Central memory CD4-positive, alpha-beta T cell (primary cell): ENCODE measurements at regions not wholly inside any gene's neighbourhood (a gene's known extent, or its start where the extent isn't known, plus 50 kb on each side); places are given as distances from the start of the nearest gene placed in this dataset.
"Not testable (repeated sequence)": the region's sequence is repeated elsewhere in the genome, so short reads cannot be mapped to it uniquely, and the experiment has no call there.

ENCODE experiments used
- DNase-seq: peaks from one replicate; pipeline ENCODE4 v3.0.0; 2022

DNA sequence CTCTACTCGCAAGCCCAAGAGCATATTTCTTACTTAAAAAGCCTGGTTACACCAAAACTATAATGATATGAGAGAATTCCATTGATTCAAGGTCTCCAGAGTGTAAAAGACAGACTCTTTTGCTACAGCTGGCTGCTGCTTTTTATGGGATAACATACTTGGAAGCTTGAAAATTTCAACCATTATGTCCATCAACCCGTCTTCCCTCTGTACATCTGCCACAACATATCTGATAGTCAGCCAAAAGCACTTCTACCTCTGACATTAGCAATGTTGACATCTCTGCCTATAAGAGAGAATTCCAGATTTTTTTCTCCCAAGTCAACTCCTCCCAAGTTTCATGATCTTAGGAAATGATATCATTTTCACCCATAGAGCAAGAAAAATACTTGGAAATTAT is 54.4 kb upstream of the IQCM start:
- no peak for DNase-seq

DNA sequence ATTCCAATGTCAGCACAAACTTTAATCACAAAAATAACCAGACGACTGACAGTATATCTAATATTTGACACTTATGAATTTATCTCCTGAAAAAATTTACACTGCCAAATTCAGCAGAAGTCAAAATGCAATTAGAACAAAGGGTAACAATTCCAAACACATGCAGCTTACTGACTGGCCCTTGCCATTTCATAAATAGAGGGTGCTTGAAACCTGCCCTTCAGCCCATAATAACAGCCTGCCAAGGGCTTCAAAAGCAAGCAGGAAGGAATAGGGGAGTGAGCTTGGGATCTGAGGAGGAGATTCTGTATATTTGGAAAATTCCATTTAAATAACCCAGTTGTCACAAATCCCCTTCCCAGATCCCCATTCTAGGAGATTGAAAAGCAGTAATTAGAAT is 66.1 kb upstream of the IQCM start:
- DNase-seq: no peak

DNA sequence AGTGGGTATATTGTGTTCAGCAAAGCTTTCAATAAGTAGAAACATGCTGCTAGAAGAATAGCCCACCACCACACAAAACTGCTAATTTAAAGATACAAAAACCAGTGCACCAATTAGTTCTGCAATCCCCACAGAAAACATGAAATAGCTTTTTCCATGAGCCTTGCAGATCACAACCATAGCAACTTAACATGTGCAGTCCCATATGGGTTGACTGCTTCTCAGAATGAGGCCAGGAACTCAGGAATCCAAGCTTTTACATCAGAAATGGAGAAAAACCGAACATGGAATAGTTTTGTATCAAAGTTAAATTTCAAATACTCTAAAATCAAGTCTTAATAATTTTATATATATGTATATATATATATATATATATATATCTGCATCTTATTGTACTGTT is 66.6 kb upstream of the IQCM start:
- no peak for DNase-seq

DNA sequence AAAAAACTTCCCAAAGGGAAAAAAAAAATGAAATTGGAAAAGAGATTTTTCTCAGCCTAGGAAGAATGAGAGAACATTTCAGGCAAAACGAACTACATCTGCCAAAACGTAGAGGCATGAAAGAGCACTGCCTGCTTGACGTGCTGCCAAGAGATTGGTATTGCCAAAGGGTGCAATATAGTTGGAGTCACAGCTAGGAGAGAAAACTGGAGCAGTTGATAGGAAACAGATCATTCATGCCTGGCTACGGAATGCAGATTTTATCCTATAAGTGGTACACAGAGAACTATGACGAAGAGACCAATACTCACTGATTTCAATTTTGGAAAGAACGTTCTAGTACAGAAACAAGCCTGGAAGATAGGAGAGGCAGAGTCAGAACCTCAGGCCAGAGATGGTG is 68.4 kb upstream of the IQCM start:
- DNase-seq: no peak

DNA sequence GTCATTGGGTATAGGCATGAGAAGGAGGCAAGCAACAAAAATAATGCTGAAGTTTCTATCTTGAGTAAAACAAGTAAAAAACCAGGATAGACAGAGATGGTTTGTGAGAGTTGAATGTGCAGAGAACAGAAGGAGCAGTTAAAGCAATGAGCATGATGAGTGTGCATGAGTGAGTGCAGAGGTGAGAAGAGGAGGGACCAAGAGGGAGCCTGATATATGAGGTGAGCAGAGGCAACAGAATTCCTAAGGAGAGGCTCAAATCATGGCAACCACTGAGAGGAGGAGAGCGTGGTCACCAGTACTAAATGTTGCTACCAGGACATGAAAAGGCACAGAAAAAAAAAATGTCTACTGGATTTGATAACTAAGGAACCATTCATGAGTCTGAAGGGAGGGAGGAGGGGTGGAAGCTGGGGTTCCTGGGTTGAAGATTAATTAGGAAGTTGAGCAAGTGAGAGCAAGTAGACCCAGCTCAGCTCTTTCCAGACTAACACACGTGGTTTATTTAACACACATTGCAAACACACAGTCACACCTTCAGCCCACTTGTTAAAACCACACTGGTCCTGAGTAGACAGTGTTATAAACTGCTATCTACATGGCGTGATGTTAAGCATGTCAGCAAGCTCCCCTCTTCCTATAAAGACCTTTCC is 69.0 kb upstream of the IQCM start:
- DNase-seq: no peak

DNA sequence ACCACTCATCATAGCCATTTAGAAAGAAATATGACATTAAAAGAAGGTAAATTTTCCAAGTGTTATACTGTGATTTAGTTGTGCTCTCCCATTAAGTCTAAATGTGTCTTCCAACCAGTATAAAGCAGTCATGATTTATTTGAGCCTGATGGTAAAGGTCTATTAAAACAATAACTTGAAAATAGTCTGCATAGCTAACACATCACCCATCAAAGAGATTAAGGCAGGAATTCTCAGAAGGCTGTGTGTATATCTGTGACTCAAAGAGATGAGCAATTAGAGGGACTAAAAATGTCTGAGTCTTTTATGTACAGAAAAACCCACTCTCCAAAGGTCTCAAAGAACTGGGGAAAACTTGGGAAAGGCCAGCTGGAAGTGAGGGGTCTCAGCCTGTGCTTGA is 70.3 kb upstream of the IQCM start:
- no peak for DNase-seq

DNA sequence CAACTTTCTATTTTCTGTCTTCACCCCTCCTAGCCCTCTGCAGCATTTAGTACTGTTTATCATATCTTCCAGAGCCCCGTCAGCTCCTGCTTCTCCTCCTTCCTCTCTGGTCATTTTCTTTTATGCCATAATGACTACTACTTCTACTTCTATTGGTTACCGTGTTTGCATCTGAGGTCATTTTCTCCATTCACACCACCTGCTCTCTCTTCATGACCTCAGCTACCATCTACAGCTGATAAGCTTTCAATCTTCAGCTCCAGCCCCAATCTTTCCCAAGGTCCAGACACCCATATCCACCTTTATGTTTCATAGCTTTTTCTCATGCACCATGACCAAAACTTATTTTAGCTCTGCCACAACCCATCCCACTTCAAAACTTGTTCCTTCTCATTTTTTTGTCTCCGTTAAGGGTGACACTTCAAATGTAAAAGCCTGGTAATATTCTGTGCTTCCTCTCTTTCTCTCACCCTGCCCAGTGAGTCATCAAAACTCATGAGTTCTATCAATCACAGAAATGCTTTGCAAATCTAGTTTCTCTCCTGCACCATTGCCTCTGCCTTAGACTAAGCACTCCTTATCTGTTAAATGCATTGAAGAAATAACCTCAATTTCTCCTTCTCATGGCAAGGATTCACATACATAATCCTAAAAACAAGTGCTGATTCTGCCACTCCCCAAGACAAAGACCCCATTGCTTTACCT is 71.3 kb upstream of the IQCM start:
- no peak for DNase-seq

DNA sequence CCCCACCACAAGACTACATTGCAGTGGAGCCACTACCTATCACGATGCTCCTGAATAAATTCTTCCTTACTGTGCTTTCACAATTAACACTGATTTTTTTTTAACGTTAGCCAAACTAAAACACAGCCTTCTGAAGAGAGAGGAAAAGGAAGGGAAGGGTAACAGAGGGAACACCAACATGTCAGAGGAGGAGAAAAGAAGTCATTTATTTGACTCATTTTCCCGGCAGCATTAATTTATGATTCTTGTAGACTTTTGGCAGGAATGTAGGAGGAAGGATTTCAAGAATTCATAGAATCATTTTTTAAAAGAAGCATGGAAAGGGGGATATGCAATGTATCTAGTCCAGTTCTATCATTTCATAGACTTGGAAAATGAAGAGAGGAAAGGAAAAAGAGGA is 74.3 kb upstream of the IQCM start:
- no peak for DNase-seq

DNA sequence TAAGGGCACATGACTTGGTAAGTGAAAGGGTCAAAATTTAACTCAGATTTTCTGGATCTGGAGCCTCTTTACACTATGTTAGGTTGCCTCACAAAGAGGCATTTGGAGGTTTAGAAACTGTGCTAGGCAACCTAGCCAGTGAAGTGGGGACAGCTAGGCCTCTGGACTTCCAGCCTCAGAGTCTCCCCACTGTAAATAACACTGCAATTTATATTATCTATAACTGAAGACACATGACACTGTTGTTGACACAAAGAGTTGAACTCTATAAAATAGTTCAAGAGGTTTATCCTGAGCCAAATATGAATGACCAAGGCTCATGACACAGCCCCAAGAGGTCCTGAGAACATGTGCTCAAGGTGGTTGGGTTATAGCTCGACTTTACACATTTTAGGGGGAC is 74.9 kb upstream of the IQCM start:
- no peak for DNase-seq

DNA sequence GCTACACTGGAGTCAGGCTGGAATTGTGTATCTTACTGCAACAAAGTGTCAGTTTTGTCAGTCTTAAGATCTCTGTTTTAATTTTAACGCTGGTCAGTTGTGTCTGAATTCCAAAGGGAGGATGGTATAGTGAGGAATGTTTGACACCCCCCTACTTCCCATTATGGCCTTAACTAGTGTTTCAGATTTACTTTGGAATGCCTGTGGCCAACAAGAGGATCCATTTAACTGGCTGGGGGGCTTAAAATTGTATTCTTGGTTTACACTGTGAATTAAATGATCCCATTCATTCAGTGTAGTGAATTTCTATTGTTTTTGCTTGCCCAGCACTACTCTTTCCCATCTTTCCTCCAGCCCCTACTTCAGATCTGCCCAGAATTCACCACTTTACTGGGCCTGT is 75.8 kb upstream of the IQCM start:
- no peak for DNase-seq

DNA sequence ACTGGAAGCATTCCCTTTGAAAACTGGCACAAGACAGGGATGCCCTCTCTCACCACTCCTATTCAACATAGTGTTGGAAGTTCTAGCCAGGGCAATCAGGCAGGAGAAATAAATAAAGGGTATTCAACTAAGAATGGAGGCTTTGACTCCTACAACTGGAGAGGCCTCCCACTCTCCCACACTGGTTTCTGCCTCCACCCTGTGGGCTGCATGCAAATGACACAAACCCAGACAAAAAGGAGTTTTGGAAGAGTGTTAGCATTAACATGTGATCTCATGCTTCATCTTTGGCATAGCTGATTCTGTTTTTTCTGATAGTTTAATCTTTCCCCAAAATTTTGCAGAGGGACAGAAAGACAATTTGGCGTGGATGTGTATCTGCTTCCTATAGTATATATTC is 80.8 kb upstream of the IQCM start:
- no peak for DNase-seq

DNA sequence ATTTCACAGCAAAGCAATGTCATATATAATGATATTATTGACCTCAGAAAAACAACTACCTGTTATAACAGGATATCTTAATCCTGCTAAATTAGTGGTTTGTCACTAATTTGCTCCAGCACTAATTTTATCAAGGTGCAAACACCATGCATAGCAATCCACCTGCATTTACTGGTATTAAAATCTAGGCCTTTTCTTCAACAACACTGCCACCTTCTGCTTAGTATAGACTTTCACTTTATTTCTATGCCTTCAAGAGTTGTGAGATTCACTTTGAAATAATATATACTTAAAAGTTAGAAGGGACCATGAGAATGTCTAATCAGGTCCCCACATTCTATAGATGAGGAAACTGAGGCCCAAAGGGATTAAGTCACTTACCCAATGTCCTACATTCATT is 82.1 kb upstream of the IQCM start:
- no peak for DNase-seq

DNA sequence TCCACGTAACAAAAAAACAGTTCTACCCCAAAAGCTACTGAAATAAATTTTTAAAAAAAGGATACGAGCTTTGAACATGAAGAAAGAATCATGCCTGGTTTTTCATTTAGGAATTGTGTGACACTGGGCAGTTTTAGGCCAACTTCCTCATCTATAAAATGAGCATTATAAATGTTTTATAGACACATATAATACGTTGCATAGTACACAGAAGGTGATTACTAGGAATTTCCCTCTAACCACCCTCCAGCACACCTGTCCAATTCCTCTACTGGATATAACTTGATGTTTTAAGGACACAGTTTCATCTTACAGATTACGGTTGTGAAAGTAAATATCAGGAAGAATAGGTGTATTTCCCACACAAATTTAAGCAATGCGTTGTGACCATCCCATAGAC is 85.5 kb upstream of the IQCM start:
- DNase-seq: no peak

DNA sequence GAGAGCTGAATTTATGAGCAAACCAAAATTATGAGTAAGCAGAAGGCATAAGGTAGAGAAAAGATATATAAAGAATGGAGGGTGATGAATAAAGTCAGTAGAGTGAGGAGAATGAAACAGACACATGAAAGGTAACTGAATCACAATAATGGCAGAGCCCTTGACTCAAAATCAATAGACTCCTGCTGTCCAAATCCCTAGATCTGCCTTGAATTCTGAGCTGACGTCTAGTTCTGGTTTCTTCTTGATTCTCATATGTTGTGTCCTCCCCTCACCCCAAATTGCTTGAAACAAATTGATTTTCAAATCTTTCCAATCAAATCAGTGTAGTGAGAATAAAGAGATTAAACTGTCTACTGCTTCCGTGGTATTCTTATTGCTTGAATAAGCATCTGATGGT is 86.6 kb upstream of the IQCM start:
- DNase-seq: no peak

DNA sequence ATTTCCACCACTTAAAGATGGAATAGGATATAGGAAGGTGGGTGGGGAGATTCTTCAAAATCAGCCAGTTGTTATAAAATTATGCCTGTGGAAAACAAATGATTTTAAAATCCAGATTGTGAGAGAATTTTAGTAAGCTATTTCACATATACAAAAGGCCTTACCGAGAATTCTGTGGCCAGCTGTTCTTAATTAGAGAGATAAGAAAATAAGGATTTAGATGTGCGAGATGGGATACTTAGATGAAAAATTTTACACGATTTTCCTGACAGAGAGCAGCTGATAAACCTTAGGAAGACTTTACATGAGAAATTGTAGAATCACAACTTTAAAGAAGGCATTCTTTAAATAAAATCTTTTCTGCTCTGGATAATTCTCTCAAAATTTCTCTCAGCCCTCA is 94.5 kb upstream of the IQCM start:
- no peak for DNase-seq

DNA sequence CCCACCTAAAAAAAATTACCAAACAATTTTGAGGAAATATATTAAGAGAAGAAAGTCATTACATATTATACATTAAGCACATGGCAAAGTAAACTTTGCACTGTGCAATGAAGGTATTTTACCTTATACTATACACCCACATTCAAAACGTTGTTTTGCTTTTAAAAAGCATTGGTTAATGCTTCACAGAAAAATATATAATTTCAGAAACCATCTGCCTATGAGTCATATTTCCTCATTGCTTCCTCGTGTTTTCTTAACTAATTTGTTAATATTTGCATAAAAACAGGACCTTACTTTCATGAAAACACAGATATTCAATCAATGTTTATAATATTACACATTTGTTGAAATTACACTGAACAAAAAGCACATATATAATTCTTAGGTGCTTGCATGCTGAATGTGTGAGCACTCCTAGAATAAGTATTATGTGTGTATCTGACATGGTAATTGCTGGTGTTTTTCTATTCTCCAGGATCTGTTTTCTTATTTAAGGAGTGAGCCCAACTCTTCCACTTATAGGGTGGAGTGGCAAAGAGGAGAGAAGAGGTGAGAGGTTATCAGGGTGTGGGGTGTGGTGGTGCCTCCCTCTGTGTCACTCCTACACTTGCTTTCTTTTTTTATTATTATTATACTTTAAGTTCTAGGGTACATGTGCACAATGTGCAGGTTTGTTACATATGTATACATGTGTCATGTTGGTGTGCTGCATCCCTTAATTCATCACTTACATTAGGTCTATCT is 95.1 kb upstream of the IQCM start:
- DNase-seq: no peak

DNA sequence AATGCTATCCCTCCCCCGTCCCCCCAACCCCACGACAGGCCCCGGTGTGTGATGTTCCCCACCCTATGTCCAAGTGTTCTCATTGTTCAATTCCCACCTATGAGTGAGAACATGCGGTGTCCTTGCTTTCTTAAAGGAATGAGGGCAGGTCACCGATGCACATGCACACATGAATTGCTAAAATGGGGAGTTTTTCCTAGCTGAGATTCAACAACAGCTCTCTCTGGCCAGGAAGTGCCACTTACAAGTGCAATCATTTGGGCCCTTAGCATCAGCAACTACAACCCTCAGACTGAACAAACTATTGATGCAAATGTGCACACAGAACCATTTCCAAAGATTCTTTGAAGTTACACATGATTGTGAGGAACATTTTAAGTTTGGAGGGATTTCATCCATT is 95.7 kb upstream of the IQCM start:
- no peak for DNase-seq

DNA sequence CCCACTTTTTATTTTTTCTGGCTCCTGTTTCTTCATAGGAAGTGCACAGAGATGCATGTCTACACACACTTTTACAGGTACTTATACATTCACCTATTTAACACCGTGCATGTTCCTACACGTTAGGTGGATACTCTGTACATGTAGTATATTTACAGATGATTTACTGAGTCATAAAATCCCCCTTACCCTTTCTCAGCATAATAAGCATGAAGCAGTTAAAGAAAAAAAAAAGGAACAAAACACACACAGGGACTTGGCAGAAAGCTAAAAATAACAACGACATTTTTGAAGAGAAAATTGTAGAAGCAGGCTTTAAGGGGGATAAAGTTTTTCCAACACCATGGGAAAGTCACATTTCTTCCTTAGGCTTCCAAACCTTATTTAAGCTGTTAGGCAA is 96.4 kb upstream of the IQCM start:
- DNase-seq: no peak

DNA sequence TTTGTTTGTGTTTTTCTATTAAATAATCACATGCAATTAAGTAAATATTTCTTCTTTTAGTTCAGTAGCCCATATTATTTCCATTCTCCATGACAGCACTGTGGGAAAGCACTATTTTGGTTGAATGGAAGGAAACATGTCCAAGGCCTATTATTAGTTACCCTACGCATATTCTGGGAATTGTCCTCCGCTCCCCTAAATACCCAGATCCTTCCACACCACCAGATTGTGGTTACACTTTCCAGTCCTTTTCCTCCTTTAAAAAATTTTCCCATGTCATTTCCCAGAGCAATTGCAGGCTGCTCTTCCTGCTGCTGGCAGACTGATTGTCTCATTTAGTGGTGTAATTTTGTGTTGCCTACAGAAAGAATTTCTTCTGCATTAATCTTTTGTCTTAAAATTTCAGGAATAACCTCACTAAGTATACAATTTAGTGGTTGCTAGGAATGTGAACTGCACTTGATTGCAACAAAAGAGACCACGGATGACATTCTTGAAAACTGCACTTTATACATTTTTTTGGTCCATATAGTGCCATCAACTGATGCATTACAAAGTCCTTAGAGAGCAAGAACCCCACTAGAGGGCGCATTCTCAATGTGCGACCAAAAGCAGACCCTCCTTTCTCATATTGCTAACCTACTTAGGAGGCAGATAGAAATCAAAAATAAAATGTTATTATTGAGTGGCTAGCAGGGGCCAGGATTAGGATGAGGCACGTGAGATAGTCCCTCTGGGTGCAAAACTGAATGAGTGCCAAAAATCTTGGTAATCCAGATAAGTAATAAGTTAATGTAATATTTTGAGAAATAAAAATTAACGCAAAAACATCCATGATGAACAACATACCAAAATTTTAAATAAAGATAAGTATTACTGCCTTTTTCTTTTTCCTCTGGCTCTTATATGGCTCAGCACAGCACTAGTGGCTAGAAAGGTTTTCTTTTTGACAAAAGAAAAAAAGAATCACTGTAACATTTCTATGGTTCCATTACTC is 98.8 kb upstream of the IQCM start:
- DNase-seq: no peak

DNA sequence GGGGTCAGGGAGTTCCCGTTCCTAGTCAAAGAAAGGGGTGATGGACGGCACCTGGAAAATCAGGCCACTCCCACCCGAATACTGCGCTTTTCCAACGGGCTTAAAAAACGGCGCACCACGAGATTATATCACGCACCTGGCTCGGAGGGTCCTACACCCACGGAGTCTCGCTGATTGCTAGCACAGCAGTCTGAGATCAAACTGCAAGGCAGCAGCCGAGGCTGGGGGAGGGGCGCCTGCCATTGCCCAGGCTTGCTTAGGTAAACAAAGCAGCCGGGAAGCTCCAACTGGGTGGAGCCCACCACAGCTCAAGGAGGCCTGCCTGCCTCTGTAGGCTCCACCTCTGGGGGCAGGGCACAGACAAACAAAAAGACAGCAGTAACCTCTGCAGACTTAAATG is 100.1 kb upstream of the IQCM start:
- not testable (repeated sequence) for DNase-seq

DNA sequence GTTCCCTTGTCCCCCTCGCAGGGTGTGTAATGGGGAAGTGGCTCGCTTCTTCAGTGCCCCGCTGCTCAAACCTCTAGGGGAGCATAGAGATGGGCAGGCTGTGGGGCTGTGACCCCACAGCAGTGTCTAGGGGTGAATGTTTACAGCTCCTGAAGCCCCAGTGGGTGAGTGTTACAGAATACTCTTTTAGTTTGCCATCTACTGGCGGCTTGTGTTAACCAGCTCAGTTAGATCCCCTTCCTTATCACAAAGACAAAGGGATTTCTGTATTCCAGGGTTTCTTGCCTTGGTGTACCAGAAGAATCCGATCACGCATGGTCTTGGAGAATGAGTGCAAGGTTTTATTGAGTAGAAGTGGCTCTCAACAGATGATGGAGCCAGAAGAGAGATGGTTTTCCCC is 108.1 kb upstream of the IQCM start:
- DNase-seq: no peak

DNA sequence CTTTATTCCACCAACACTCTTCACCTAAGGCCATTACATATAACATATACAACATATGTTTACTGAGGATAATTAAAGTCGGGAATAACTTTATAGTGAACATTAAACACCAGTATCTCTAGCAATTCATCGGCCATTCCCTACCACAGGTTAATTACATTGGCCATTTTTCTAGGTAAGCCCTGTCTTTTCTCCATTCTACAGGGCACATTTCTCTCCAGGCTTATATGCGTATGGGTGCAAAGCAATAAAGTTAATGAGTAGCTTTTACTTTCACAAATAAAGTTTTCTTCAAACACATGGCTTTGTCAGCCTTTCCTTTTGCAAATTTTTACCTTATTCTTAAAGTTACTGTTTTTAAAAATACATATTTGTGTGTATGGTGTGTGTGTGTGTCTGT is 111.9 kb upstream of the IQCM start:
- no peak for DNase-seq

DNA sequence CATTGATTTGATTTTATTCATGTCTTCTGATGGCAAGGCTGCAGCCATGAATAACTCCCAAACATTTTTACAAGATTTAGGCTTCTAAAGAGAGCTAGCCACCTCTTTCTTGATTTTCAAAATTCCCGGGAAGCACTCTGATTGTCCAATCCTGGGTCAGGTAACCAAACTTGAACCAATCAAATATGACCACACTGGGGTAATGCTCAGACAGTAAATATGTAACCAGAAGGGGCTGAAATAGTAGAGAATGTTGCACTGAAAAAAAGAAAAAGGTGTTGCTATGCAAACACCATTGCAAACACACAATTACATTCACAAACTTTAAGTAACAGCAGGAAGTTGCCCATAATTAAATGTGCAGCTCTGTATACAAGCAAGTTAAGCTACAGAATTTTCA is 112.9 kb upstream of the IQCM start:
- no peak for DNase-seq
